Parathyroid adenoma (tissue), 2 donors: ENCODE measurements at regions not wholly inside any gene's neighbourhood (a gene's known extent, or its start where the extent isn't known, plus 50 kb on each side); places are given as distances from the start of the nearest gene placed in this dataset.

Experiments used
- H2AFZ ChIP-seq: fragments of 300-600 bp; sonication (generic); one replicate; pipeline ENCODE4 v1.7.0; 2017; ENCODE audit warnings: antibody characterized with exemption, mild to moderate bottlenecking
- H3K27ac ChIP-seq: fragments of 300-600 bp; sonication (generic); one replicate; pipeline ENCODE4 v1.7.0; 2017
- H3K27me3 ChIP-seq: fragments of 300-600 bp; sonication (generic); one replicate; pipeline ENCODE4 v1.7.0; 2017; ENCODE audit warnings: low read length; ENCODE audit not compliant: control insufficient read depth, insufficient read depth
- H3K36me3 ChIP-seq: fragments of 300-600 bp; sonication (generic); one replicate; pipeline ENCODE4 v1.7.0; 2017; ENCODE audit warnings: low read length; ENCODE audit not compliant: control insufficient read depth, insufficient read depth
- H3K4me1 ChIP-seq: fragments of 300-600 bp; sonication (generic); one replicate; pipeline ENCODE4 v1.7.0; 2017; ENCODE audit warnings: control low read depth
- H3K4me2 ChIP-seq: fragments of 300-600 bp; sonication (generic); one replicate; pipeline ENCODE4 v1.7.0; 2017; ENCODE audit warnings: low read length
- H3K4me3 ChIP-seq: fragments of 300-600 bp; sonication (generic); one replicate; pipeline ENCODE4 v1.7.0; 2017; ENCODE audit warnings: low read depth, low read length
- H3K79me2 ChIP-seq: fragments of 300-600 bp; sonication (generic); one replicate; pipeline ENCODE4 v1.7.0; 2017; ENCODE audit warnings: control low read depth
- H3K9ac ChIP-seq: fragments of 300-600 bp; sonication (generic); one replicate; pipeline ENCODE4 v1.7.0; 2017; ENCODE audit warnings: mild to moderate bottlenecking
- H3K9me3 ChIP-seq: fragments of 300-600 bp; sonication (generic); one replicate; pipeline ENCODE4 v1.7.0; 2017; ENCODE audit warnings: low read length; ENCODE audit not compliant: control insufficient read depth
- CTCF ChIP-seq: fragments of 300-600 bp; sonication (generic); IDR thresholded peaks from one replicate; pipeline ENCODE4 v1.7.0; 2017; ENCODE audit warnings: antibody characterized with exemption, mild to moderate bottlenecking
- donor health status: primary hyperparathyroidism.

- H3K4me1 ChIP-seq: no peaks in the 10 kb centered on the region
- no peak for TF ChIP-seq CTCF
- no peak overlapping the region for H3K9ac ChIP-seq
- H2AFZ ChIP-seq: no peak overlapping the region
- no peak overlapping the region for H3K4me2 ChIP-seq
- no peaks in the 10 kb centered on the region for H3K27me3 ChIP-seq
- no peak overlapping the region for H3K4me3 ChIP-seq
- H3K79me2 ChIP-seq: peaks cover 2% of the 10 kb centered on the region
- no peaks in the 10 kb centered on the region for H3K36me3 ChIP-seq
- no peaks in the 10 kb centered on the region for H3K9me3 ChIP-seq
- no peak overlapping the region for H3K27ac ChIP-seq
These were observed 364.1 kb upstream of the E2F7 start for GRCh38 chr12:77429426-77429825.

GRCh38 chr12:77421152-77421551 lies 355.8 kb upstream of the E2F7 start:
- Histone ChIP-seq H3K4me2 (no peak overlapping the region), H3K79me2 (no peaks in the 10 kb centered on the region), H3K27ac (no peak overlapping the region), H3K36me3 (no peaks in the 10 kb centered on the region), H3K4me3 (no peak overlapping the region), H3K27me3 (no peaks in the 10 kb centered on the region), H2AFZ (no peak overlapping the region), H3K9ac (no peak overlapping the region), H3K9me3 (no peaks in the 10 kb centered on the region), H3K4me1 (no peaks in the 10 kb centered on the region)
- no peak for TF ChIP-seq CTCF

GRCh38 chr12:77409551-77409950 lies 344.2 kb upstream of the E2F7 start:
- H3K27me3 ChIP-seq: no peaks in the 10 kb centered on the region
- no peak overlapping the region for H3K9ac ChIP-seq
- TF ChIP-seq CTCF: no peak

GRCh38 chr12:77407931-77408330 lies 342.6 kb upstream of the E2F7 start:
- Histone ChIP-seq H3K4me1 (no peaks in the 10 kb centered on the region), H2AFZ (no peak overlapping the region), H3K9me3 (no peaks in the 10 kb centered on the region), H3K27ac (no peak overlapping the region), H3K36me3 (no peaks in the 10 kb centered on the region), H3K79me2 (no peaks in the 10 kb centered on the region), H3K4me3 (no peak overlapping the region), H3K9ac (no peak overlapping the region), H3K4me2 (no peak overlapping the region), H3K27me3 (no peaks in the 10 kb centered on the region)
- TF ChIP-seq CTCF: no peak

More at GRCh38 chr12:77409551-77409950, 344.2 kb upstream of the E2F7 start:
- Histone ChIP-seq H3K27ac (no peak overlapping the region), H3K36me3 (no peaks in the 10 kb centered on the region), H3K4me2 (no peak overlapping the region), H3K4me3 (no peak overlapping the region), H3K9me3 (no peaks in the 10 kb centered on the region), H3K4me1 (no peaks in the 10 kb centered on the region), H3K79me2 (no peaks in the 10 kb centered on the region), H2AFZ (no peak overlapping the region)

GRCh38 chr12:77406219-77406905 lies 341.0 kb upstream of the E2F7 start:
- Histone ChIP-seq H2AFZ (no peak overlapping the region), H3K27me3 (no peaks in the 10 kb centered on the region), H3K9ac (no peak overlapping the region), H3K4me1 (no peaks in the 10 kb centered on the region), H3K36me3 (no peaks in the 10 kb centered on the region), H3K4me2 (no peak overlapping the region), H3K79me2 (no peaks in the 10 kb centered on the region), H3K9me3 (no peaks in the 10 kb centered on the region), H3K27ac (no peak overlapping the region), H3K4me3 (no peak overlapping the region)
- no peak for TF ChIP-seq CTCF
